WTC11 (cell line): ENCODE measurements at regions not wholly inside any gene's neighbourhood (a gene's known extent, or its start where the extent isn't known, plus 50 kb on each side); places are given as distances from the start of the nearest gene placed in this dataset.

Experiments used
- ATAC-seq: fragments of 200-7000 bp; cut with Tn5 transposase; 2 replicates; pipeline ENCODE4 v1.10.0; 2021; ENCODE audit warnings: mild to moderate bottlenecking, moderate library complexity
- CTCF ChIA-PET: fragments of 300-600 bp; sonication (Branson Sonifier 250); formaldehyde crosslinking; loops from one replicate; lab custom pipeline; 2021; ENCODE audit warnings: antibody characterized with exemption; lab: Charles Lee
- POLR2A ChIA-PET: fragments of 350-600 bp; sonication (Branson Sonifier 250); formaldehyde crosslinking; loops from one replicate; lab custom pipeline; 2021; ENCODE audit warnings: antibody characterized with exemption; lab: Charles Lee
- DNase-seq: peaks from one replicate; pipeline ENCODE4 v3.0.0; 2021; ENCODE audit warnings: low spot score
- H3K27ac Mint-ChIP-seq: 2 replicates; pipeline ENCODE4 v1.8.0; 2021; ENCODE audit warnings: mixed read lengths
- H3K27me3 Mint-ChIP-seq: 2 replicates; pipeline ENCODE4 v1.8.0; 2021; ENCODE audit warnings: low read depth, mild to moderate bottlenecking, moderate library complexity, mixed read lengths
- H3K36me3 Mint-ChIP-seq: 2 replicates; pipeline ENCODE4 v1.8.0; 2021; ENCODE audit warnings: mixed read lengths
- H3K4me1 Mint-ChIP-seq: 2 replicates; pipeline ENCODE4 v1.8.0; 2022; ENCODE audit warnings: mixed read lengths
- H3K4me3 Mint-ChIP-seq: 2 replicates; pipeline ENCODE4 v1.8.0; 2021; ENCODE audit warnings: mild to moderate bottlenecking, moderate library complexity, mixed read lengths
- H3K9me3 Mint-ChIP-seq: 2 replicates; pipeline ENCODE4 v1.8.0; 2021; ENCODE audit warnings: mixed read lengths
- AR ChIP-seq: fragments of 250-450 bp; sonication (Bioruptor Pico); IDR thresholded peaks from 2 replicates; pipeline ENCODE4 v1.9.0; 2021; ENCODE audit warnings: mild to moderate bottlenecking
- ATF1 ChIP-seq: sonication (generic); formaldehyde crosslinking; IDR thresholded peaks from 2 replicates; pipeline ENCODE4 v1.8.1; 2023; ENCODE audit warnings: mild to moderate bottlenecking, moderate library complexity, missing genetic modification reagents
- E2F1 ChIP-seq: sonication (generic); formaldehyde crosslinking; IDR thresholded peaks from 2 replicates; pipeline ENCODE4 v1.8.0; 2022; ENCODE audit warnings: mild to moderate bottlenecking, missing genetic modification reagents
- E2F4 ChIP-seq: sonication (generic); formaldehyde crosslinking; IDR thresholded peaks from 2 replicates; pipeline ENCODE4 v1.8.1; 2022; ENCODE audit warnings: low read depth, mild to moderate bottlenecking, moderate library complexity, missing genetic modification reagents, borderline replicate concordance
- ETV6 ChIP-seq: sonication (generic); formaldehyde crosslinking; IDR thresholded peaks from 2 replicates; pipeline ENCODE4 v1.8.1; 2022; ENCODE audit warnings: mild to moderate bottlenecking, missing genetic modification reagents
- FOXP1 ChIP-seq: sonication (generic); formaldehyde crosslinking; IDR thresholded peaks from 2 replicates; pipeline ENCODE4 v1.8.0; 2022; ENCODE audit warnings: missing genetic modification reagents, mild to moderate bottlenecking, moderate library complexity, borderline replicate concordance
- GABPB1 ChIP-seq: sonication (generic); formaldehyde crosslinking; IDR thresholded peaks from 2 replicates; pipeline ENCODE4 v1.8.1; 2023; ENCODE audit warnings: mild to moderate bottlenecking, missing genetic modification reagents
- GTF2I ChIP-seq: fragments of 250-450 bp; sonication (Bioruptor Pico); conservative IDR thresholded peaks from 2 replicates; pipeline ENCODE4 v1.4.0; 2021; ENCODE audit warnings: mild to moderate bottlenecking
- KAT7 ChIP-seq: sonication (generic); formaldehyde crosslinking; IDR thresholded peaks from 2 replicates; pipeline ENCODE4 v1.8.1; 2023; ENCODE audit warnings: missing genetic modification reagents, mild to moderate bottlenecking, borderline replicate concordance
- MAX ChIP-seq: sonication (generic); formaldehyde crosslinking; IDR thresholded peaks from 2 replicates; pipeline ENCODE4 v1.8.0; 2022; ENCODE audit warnings: mild to moderate bottlenecking, missing genetic modification reagents
- MXD4 ChIP-seq: fragments of 250-450 bp; sonication (Bioruptor Pico); IDR thresholded peaks from 2 replicates; pipeline ENCODE4 v1.8.0; 2021; ENCODE audit warnings: mild to moderate bottlenecking, moderate library complexity, borderline replicate concordance
- NFE2L1 ChIP-seq: sonication (generic); formaldehyde crosslinking; IDR thresholded peaks from 2 replicates; pipeline ENCODE4 v1.8.1; 2023; ENCODE audit warnings: missing genetic modification reagents
- NR3C1 ChIP-seq: sonication (generic); formaldehyde crosslinking; conservative IDR thresholded peaks from 2 replicates; pipeline ENCODE4 v1.8.1; 2023; ENCODE audit warnings: low read depth, mild to moderate bottlenecking, missing genetic modification reagents
- PRRX2 ChIP-seq: fragments of 250-450 bp; sonication (Bioruptor Pico); IDR thresholded peaks from 2 replicates; pipeline ENCODE4 v1.8.0; 2021; ENCODE audit warnings: mild to moderate bottlenecking
- RORB ChIP-seq: fragments of 250-450 bp; sonication (Bioruptor Pico); IDR thresholded peaks from 2 replicates; pipeline ENCODE4 v1.9.0; 2021; ENCODE audit warnings: mild to moderate bottlenecking
- SMAD3 ChIP-seq: sonication (generic); formaldehyde crosslinking; IDR thresholded peaks from 2 replicates; pipeline ENCODE4 v1.8.0; 2022; ENCODE audit warnings: missing genetic modification reagents, mild to moderate bottlenecking, borderline replicate concordance
- TP53 ChIP-seq: sonication (generic); formaldehyde crosslinking; IDR thresholded peaks from 2 replicates; pipeline ENCODE4 v1.8.1; 2023; ENCODE audit warnings: mild to moderate bottlenecking, missing genetic modification reagents
- USF2 ChIP-seq: sonication (generic); formaldehyde crosslinking; IDR thresholded peaks from 2 replicates; pipeline ENCODE4 v1.8.1; 2023; ENCODE audit warnings: mild to moderate bottlenecking, missing genetic modification reagents, moderate library complexity
- ZNF416 ChIP-seq: fragments of 250-450 bp; sonication (Bioruptor Pico); IDR thresholded peaks from 2 replicates; pipeline ENCODE4 v1.9.0; 2021; ENCODE audit warnings: mild to moderate bottlenecking, inconsistent platforms

- no peak for TF ChIP-seq E2F1 (CRISPR knock-in tag)
- TF ChIP-seq E2F4 (CRISPR knock-in tag): no peak
- TF ChIP-seq GABPB1: no peak
- no peak for TF ChIP-seq PRRX2 (CRISPR knock-in tag)
- no peak for TF ChIP-seq USF2 (CRISPR knock-in tag)
- no peak for TF ChIP-seq TP53 (CRISPR knock-in tag)
These were observed 278.4 kb upstream of the PTCHD4 start (continued) for GRCh38 chr6:48389146-48390043.

GRCh38 chr6:48388044-48388443 is 277.0 kb upstream of the PTCHD4 start:
- no peak for ATAC-seq
- Mint-ChIP-seq H3K36me3 (no peaks in the 10 kb centered on the region), H3K4me3 (no peak overlapping the region), H3K4me1 (peaks cover 11% of the 10 kb centered on the region), H3K27me3 (no peaks in the 10 kb centered on the region), H3K9me3 (peaks cover 8% of the 10 kb centered on the region; the same call in 1 of the 2 replicates), H3K27ac (no peak overlapping the region)
- DNase-seq: no peak
- CTCF ChIA-PET: no interaction called here
- no peak for TF ChIP-seq MXD4
- TF ChIP-seq ZNF416 (CRISPR knock-in tag): no peak
- POLR2A ChIA-PET: no interaction called here

GRCh38 chr6:48378884-48379407 is 267.9 kb upstream of the PTCHD4 start:
- Mint-ChIP-seq H3K36me3 (no peaks in the 10 kb centered on the region), H3K4me3 (no peak overlapping the region), H3K9me3 (no peaks in the 10 kb centered on the region), H3K4me1 (peaks cover 3% of the 10 kb centered on the region; the same call in 1 of the 2 replicates), H3K27me3 (no peaks in the 10 kb centered on the region), H3K27ac (no peak overlapping the region)
- ATAC-seq (no peak), DNase-seq (no peak)
- TF ChIP-seq ETV6 (CRISPR knock-in tag) (no peak), FOXP1 (CRISPR knock-in tag) (no peak), ATF1 (no peak), KAT7 (no peak), MAX (no peak), NFE2L1 (CRISPR knock-in tag) (no peak), AR (CRISPR knock-in tag) (no peak), SMAD3 (CRISPR knock-in tag) (no peak), RORB (no peak), GTF2I (no peak), NR3C1 (CRISPR knock-in tag) (no peak)
- ChIA-PET POLR2A (no interaction called here), CTCF (no interaction called here)
